ENCODE measurements at regions not wholly inside any gene's neighbourhood (a gene's known extent, or its start where the extent isn't known, plus 50 kb on each side); places are given as distances from the start of the nearest gene placed in this dataset.

DNA sequence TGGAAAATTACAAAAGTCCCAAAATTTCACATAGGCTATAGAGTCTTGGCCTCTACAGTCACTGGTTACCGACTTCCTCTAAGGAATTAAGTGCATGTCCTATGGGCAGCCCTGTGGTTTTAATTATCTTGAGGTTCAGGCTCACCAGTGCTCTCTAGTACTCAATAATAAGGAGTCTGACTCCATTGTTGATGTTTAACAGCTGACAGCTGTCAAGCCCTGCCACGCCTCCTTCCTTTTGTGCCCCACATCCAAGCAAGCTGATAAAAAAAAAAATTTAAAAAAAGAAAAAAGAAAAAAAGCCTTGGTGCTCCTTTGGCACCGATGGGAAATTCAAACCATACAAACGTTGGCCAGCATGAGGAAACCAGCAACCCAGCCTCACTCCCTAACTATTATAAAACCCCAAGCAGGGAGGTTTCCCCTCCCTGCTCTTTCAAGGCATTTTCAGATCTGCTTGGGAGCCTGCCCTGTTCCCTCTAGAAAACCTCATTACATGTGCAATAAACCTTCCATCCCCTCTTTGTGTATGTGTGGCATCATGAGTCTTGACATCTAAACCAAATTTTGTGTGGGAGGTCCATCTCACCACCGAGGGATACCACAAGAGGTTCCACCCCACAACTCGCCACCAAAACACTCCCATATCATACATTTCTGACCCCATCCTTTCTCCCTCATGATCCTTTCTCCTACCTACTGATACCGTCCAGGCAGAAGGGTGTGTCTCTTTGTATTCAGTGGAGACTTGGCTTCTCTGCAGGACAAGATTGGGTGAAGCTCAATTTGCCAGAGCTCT is 70.9 kb upstream of the CCDC71L start:
- H2BK15ac ChIP-seq (ENCODE audit: low read depth, low read length), result no peak overlapping the region
- WGBS (ENCODE audit: extremely low coverage, insufficient read length, low lambda C conversion rate), result 100% methylated on average over 1 of the region's 7 CpGs
- no peak overlapping the region for H2BK20ac ChIP-seq (ENCODE audit: low read depth, low read length, poor library complexity, severe bottlenecking)
- no peak overlapping the region for H3K56ac ChIP-seq (ENCODE audit: insufficient read length, low read depth, low read length)
- no peak overlapping the region for H3K9ac ChIP-seq (ENCODE audit: extremely low read depth, insufficient read length, low read length)
- no peak overlapping the region for H3K4me3 Mint-ChIP-seq
- H3K18ac ChIP-seq (ENCODE audit: insufficient read length, low read depth, low read length), result no peak overlapping the region
- no peak overlapping the region for H3K23ac ChIP-seq (ENCODE audit: insufficient read length, low read depth, low read length)
- H3K27me3 ChIP-seq (ENCODE audit: insufficient read depth, low read length), result no peaks in the 10 kb centered on the region
- no peaks in the 10 kb centered on the region for H4K20me1 ChIP-seq (ENCODE audit: control insufficient read depth, insufficient read depth, insufficient read length)
- no peak overlapping the region for H3K27ac Mint-ChIP-seq
- H3K4me1 ChIP-seq (ENCODE audit: insufficient read depth, low read length), result no peaks in the 10 kb centered on the region; the same call in 1 of the 2 replicates
- no peaks in the 10 kb centered on the region; the same call in none of the 2 replicates for H3K27me3 Mint-ChIP-seq (ENCODE audit: low read depth)
- no peak overlapping the region for H2BK120ac ChIP-seq (ENCODE audit: low read depth, low read length, poor library complexity, severe bottlenecking)
- no peak overlapping the region for H3K4me2 ChIP-seq (ENCODE audit: insufficient read depth, insufficient read length, low read length)
- H3K9me3 ChIP-seq (ENCODE audit: control insufficient read depth, low read depth, low read length), result no peaks in the 10 kb centered on the region
- no peaks in the 10 kb centered on the region for H3K23me2 ChIP-seq (ENCODE audit: insufficient read length, low read depth, low read length, poor library complexity, severe bottlenecking)
- no peak overlapping the region for H2AFZ ChIP-seq (ENCODE audit: low read length)
- H3K79me1 ChIP-seq (ENCODE audit: insufficient read depth, low read depth, low read length, poor library complexity, severe bottlenecking), result no peaks in the 10 kb centered on the region
- no peak overlapping the region for H4K91ac ChIP-seq (ENCODE audit: insufficient read length, low read depth, low read length)
- no peak overlapping the region for H2BK12ac ChIP-seq (ENCODE audit: insufficient read length, low read depth, low read length)
- no peak overlapping the region for H4K5ac ChIP-seq (ENCODE audit: insufficient read length, low read depth, low read length)
- no peak for TF ChIP-seq CTCF (conservative IDR thresholded peaks at IDR 0.05)
- H2AK5ac ChIP-seq (ENCODE audit: insufficient read length, low read length), result no peak overlapping the region
- H3K4ac ChIP-seq (ENCODE audit: low read depth, low read length), result no peak overlapping the region
- peaks cover 7 to 9% of the 10 kb centered on the region in 2 experiments for H3K4me1 Mint-ChIP-seq
- no peak overlapping the region for H3T11ph ChIP-seq (ENCODE audit: low read length)
- DNase-seq, result no peak
- peaks cover 0 to 8% (median 3%) of the 10 kb centered on the region in 3 experiments; a peak in 2 of 7 replicates for H3K36me3 Mint-ChIP-seq (ENCODE audit: insufficient read depth in 1 of 3, low read depth in 3 of 3)
- no peak overlapping the region for H3K14ac ChIP-seq (ENCODE audit: insufficient read depth, low read length)
- no peak overlapping the region for H2BK5ac ChIP-seq (ENCODE audit: insufficient read length, low read length)
- H3K79me2 ChIP-seq (ENCODE audit: insufficient read depth, low read length), result no peaks in the 10 kb centered on the region
- H3K27ac ChIP-seq (ENCODE audit: insufficient read length, low read depth, low read length), result no peak overlapping the region
- H4K8ac ChIP-seq (replicated peaks; ENCODE audit: insufficient read length, low read depth, low read length), result no peak overlapping the region
- peaks cover 6 to 10% of the 10 kb centered on the region in 2 experiments; a peak in 4 of 5 replicates for H3K9me3 Mint-ChIP-seq
